ENCODE measurements at regions not wholly inside any gene's neighbourhood (a gene's known extent, or its start where the extent isn't known, plus 50 kb on each side); places are given as distances from the start of the nearest gene placed in this dataset.

- CTCF ChIA-PET, result no interaction called here
- POLR2A ChIA-PET, result no interaction called here
- no peak for DNase-seq (ENCODE audit: extremely low spot score)
These were observed 417.4 kb downstream of the EFNB2 start for GRCh38 chr13:106118050-106118449.

GRCh38 chr13:106117640-106118039 lies 417.8 kb downstream of the EFNB2 start:
- TF ChIP-seq, protein P1, sequence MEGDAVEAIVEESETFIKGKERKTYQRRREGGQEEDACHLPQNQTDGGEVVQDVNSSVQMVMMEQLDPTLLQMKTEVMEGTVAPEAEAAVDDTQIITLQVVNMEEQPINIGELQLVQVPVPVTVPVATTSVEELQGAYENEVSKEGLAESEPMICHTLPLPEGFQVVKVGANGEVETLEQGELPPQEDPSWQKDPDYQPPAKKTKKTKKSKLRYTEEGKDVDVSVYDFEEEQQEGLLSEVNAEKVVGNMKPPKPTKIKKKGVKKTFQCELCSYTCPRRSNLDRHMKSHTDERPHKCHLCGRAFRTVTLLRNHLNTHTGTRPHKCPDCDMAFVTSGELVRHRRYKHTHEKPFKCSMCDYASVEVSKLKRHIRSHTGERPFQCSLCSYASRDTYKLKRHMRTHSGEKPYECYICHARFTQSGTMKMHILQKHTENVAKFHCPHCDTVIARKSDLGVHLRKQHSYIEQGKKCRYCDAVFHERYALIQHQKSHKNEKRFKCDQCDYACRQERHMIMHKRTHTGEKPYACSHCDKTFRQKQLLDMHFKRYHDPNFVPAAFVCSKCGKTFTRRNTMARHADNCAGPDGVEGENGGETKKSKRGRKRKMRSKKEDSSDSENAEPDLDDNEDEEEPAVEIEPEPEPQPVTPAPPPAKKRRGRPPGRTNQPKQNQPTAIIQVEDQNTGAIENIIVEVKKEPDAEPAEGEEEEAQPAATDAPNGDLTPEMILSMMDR (IDR thresholded peaks at IDR 0.05; ENCODE audit: control extremely low read depth, extremely low read depth, low read depth, missing control alignments), result no peak
- POLR2A ChIA-PET, result no interaction called here

More at GRCh38 chr13:106118050-106118449, 417.4 kb downstream of the EFNB2 start:
- TF ChIP-seq, protein P1 (IDR thresholded peaks at IDR 0.05; ENCODE audit: control extremely low read depth, extremely low read depth, low read depth, missing control alignments), result no peak

DNA sequence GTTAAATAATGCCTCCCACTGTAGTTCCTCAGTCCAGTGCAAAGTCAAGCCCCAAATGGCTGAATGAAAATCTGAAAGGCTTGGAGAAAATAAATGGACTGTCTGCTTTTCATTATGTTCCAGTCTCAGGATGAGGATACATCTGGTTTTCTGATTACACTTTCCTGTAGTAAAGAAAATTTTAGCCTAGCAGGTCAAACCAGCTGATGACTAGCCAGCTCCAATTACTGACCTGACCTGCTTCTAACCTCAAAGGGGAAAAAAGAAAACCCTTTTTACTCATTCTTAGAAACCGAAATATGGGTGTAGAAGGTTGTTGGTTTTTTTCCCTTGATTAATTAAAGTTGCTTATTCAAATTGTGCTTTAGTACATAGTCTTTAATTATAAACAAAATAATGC lies 418.4 kb downstream of the EFNB2 start:
- CTCF ChIA-PET, result interaction anchor here (1.2 kb wide), 1 partner anchor 10 kb away, joined by 3 read pairs; no protein-coding TSS in a partner anchor
- POLR2A ChIA-PET, result no interaction called here
- DNase-seq (ENCODE audit: extremely low spot score), result no peak
- TF ChIP-seq, protein P1 (IDR thresholded peaks at IDR 0.05; ENCODE audit: control extremely low read depth, extremely low read depth, low read depth, missing control alignments), result no peak

More at GRCh38 chr13:106117640-106118039, 417.8 kb downstream of the EFNB2 start:
- no peak for DNase-seq (ENCODE audit: extremely low spot score)
- CTCF ChIA-PET, result interaction anchor here (1.2 kb wide), 1 partner anchor 10 kb away, joined by 3 read pairs; no protein-coding TSS in a partner anchor

DNA sequence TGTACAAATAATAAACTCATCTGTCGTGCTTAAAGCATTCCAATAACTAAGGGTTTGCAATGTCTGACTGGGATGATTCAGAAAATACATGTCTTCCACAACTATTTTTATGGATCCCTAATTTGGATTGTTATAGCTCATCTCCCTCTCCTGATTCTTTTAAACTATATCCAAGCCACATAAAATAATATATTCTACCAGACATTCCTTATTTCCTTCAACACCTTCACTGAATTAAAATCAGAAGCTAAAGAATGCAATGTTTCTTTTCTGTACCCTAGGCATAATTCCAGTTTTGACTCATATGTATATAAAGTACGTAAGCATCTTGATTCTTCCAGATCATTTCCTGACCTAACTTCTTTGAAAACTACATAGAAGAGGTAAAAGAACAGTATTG lies 420.4 kb downstream of the EFNB2 start:
- ChIA-PET CTCF (no interaction called here), POLR2A (no interaction called here)
- no peak for DNase-seq (ENCODE audit: extremely low spot score)
- TF ChIP-seq, protein P1 (IDR thresholded peaks at IDR 0.05; ENCODE audit: control extremely low read depth, extremely low read depth, low read depth, missing control alignments), result no peak

GRCh38 chr13:106113796-106114195 lies 421.7 kb downstream of the EFNB2 start:
- CTCF ChIA-PET, result no interaction called here
- TF ChIP-seq, protein P1 (IDR thresholded peaks at IDR 0.05; ENCODE audit: control extremely low read depth, extremely low read depth, low read depth, missing control alignments), result no peak
- DNase-seq (ENCODE audit: extremely low spot score), result no peak
- POLR2A ChIA-PET, result no interaction called here

DNA sequence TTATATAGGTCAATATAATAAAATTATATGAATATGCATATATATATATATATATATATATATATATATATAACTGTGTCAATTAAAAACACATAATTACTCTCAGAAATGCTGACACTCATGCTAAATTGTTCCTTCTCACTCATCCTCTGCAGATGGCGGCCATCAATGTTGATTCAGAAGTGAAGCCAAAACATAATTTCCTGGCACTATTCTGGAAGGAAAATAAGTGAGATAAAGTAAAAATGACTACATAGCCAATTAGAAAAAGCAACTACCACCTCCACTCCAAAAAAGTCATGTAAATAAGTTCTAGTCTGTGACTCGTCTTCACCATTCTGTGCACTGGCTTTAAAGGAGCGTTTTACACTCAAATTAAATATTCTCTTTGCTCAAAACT lies 423.3 kb downstream of the EFNB2 start:
- DNase-seq (ENCODE audit: extremely low spot score), result no peak
- TF ChIP-seq, protein P1 (IDR thresholded peaks at IDR 0.05; ENCODE audit: control extremely low read depth, extremely low read depth, low read depth, missing control alignments), result no peak
- POLR2A ChIA-PET, result no interaction called here
- CTCF ChIA-PET, result no interaction called here
